Stimulated activated CD4-positive, alpha-beta T cell treated with anti-CD3 and anti-CD28 coated beads, TNF-alpha, amount 100 ng/mL, for 24 hours (primary cell): ENCODE measurements at regions not wholly inside any gene's neighbourhood (a gene's known extent, or its start where the extent isn't known, plus 50 kb on each side); places are given as distances from the start of the nearest gene placed in this dataset.

ENCODE experiments used
- DNase-seq, 3 experiments: peaks; one replicate each; pipeline ENCODE4 v3.0.0-alpha.2; 2020; ENCODE audit warnings: low read depth in 3 of 3

DNA sequence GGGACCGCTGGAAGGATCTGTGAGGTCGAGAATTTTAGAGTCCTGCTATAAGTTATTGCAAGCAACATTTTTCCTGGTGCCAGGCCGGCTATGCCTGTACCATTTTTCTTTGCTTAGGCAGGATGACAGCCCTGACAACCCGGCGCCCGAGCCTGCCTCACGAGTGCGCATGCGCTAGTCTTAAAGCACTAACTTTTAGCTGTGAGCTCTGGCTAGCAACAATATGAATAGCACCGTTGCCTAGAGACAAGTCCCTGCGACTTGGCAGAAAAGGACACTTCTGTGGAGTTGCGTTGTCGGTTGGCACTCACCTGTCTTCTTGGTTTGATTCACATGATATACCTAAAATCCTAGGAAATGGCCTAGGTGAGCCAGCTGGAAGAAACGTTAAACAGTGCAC, 663.4 kb upstream of the TSPY4 start:
- DNase-seq: no peak

DNA sequence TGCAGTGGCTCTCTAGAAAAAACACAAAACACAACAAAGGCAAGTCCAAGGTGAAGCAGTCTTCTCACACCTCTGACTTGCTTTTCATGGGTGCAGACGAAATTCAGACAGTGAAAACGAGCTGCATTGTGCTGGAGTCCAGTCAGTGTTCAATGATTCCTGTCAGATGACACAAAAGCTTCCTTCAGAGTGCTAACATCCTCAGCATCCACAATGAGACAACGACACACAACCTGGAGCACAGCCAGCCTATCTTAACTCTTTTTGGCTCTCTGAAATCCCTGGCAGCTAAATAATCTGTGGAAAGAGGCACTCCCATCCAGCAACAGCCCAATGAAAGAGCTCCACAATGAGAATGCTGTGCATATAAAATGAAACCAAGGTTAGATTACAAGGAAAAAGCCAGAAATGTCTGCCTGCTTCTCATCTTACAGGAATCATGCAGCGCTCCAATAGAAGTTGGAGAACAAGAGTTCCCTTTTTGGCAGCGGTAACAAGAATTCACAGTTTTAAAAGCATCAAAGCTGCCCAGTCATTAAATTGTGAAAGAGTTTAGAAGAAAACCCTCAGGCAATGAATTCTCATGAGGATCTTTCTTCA, 659.8 kb upstream of the TSPY4 start:
- DNase-seq: no peak

DNA sequence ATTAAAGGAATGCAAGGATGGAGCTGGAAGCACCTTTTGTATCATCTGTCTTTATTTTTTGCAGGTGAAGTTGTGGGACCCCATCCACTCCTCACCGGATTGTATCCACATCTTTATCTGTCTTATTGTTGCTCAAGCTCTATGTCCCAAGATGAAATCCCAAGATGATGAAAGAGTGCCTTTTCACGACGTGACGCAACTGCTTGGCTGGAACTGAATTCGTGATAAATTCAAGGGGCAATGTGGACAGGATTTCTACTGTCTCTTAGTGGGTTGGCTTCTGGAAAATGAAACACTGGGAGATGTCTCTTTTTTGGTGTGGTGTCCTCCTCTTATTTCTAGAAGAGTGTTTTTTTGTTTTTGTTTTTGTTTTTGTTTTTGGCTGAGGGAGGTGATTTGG, 650.1 kb upstream of the TSPY4 start:
- no peak for DNase-seq

DNA sequence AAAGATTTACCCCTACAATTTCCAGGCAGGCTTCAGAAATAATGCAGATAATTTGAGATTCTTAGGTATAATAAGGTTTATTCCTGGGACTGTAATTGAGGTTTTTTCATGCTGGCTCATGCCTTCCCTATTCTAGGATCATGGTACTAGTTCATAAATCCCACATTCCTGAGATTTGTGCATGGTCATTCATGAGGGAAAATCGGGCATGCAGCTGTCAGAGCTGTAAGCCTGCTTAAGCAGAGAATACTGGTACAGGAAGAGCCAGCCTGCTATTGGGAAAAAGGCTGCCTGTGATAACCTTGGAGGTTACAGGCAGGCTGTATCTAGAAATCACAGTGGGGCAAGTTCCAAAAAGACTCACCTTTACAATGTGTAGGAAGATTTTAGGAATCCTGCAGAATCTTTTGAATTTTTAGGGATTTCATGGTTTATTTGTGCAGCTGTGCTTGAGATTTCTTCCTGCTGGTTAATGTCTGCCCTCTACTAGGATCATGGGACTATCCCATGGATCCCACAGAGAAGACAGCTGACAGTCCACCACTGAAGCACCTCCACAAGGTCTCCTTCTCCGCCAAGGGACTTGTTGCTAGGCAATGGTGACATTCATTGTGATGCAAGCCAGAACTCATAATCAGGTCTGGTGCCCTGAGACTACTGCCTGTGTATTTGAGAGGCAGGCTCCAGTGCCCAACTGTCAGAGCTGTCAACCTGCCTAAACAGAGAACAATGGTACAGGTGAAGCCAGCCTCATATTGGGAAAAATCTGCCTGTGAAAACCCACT, 646.2 kb upstream of the TSPY4 start:
- no peak for DNase-seq

DNA sequence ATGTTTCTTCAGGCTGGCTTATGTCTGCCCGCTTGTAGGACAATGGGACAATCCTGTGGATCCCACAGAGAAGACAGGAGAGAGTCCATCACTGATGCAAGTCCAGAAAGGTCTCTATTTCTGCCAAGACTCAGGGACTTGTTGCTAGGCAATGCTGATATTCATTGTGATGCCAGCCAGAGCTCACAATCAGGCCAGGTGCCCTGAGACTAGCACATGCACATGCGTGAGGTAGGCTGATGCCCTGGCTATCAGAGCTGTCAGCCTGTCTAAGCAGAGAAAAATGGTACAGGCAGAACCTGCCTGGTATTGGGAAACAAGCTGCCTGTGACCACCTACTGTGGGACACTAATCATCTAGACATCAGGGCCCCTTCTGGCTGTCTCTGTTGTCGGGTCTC, 638.7 kb upstream of the TSPY4 start:
- no peak for DNase-seq

DNA sequence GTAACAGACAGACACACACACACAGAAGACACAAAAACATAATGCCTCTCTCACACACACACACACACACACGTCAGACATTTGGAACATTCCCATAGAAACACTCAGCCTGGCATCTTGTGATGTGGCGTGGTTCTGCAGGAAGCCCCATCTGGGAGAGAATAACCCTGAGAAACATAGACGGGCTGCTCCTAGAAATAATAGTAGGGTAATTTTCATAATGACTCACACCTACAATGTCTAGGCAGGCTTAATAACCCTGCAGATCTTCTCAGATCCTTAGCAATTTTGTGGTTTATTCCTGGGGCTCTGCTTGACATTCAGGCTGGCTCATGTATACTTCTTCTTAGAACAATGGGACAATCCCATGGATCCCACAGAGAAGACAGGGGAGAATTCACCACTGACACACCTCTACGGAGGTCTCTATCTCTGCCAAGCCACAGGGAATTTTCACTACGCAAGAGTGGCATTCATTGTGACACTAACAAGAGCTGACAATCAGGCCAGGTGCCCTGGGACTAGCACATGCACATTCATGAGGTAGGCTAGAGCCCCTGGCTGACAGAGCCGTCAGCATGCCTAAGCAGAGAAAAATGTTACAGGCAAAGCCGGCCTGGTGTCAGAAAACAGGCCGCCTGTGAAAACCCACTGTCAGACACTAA, 631.5 kb upstream of the TSPY4 start:
- DNase-seq: no peak

DNA sequence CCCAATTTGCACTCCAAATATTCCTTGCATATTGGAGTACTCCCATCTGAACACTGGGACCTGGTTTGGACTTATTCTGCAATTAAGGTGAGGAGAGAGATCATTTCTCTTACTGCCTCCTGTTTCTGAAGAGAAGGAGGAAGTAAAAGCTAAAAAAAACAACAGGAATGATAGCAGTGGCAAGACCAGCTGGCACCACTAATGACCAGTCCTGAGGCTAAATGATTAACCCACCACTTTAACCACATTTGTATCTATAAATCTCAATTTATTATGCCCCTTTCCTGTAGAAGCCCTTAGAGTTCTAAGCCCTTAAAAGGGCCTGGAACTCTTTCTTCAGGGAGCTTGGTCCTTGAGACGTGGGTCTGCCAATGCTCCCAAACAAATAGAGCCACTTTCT, 625.0 kb upstream of the TSPY4 start:
- DNase-seq: no peak

DNA sequence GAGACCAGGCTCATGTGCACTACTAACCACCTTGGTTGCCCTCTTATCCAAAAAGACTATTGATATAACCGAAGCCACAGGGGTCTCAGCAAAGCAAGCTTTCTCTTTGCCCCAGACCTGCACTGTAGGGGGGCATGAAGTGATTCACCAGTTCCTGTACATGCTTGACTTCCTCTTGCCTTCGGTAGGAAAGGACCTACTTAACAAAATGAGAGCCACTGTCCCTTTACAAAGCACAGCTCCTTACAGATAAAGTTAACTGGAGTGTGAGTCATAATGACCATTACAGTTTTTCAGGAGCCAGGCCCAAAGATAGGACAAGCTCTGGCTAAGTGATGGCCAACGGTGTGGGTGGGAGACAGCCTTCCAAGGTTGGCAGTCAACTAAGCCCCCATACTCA, 622.0 kb upstream of the TSPY4 start:
- DNase-seq: no peak

DNA sequence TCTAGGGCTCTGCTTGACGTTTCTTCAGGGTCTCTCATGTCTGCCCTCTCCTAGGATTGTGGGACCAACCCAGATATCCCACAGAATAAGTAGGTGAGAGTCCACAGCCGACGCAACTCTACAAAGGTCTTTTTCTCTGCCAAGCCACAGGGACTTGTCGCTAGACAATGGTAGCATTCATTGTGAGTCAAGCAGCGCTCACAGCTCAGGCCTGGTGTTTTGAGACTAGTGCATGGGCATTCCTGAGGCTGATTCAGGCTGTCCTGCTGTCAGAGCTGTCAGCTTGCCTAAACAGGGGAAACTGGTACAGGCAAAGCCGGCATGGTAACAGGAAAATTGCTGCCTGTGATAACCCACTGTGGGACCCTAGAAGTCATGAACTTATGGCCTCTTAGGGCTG, 610.6 kb upstream of the TSPY4 start:
- DNase-seq: no peak

DNA sequence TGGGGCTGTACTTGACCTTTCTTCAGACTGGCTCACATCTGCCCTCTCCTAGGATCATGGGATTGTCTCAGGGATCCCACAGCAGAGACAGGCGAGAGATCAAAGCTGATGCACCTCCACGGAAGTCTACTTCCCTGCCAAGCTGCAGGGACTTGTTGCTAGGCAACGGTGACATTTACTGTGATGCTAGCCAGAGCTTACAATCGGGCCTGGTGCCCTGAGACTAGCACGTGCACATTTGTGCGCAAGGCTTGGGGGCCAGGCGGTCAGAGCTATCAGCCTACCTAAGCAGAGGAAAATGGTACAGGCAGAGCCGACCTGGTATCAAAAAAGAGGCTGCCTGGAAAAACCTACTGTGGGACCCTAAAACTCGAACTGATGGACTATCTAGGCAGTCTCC, 607.3 kb upstream of the TSPY4 start:
- DNase-seq: no peak

DNA sequence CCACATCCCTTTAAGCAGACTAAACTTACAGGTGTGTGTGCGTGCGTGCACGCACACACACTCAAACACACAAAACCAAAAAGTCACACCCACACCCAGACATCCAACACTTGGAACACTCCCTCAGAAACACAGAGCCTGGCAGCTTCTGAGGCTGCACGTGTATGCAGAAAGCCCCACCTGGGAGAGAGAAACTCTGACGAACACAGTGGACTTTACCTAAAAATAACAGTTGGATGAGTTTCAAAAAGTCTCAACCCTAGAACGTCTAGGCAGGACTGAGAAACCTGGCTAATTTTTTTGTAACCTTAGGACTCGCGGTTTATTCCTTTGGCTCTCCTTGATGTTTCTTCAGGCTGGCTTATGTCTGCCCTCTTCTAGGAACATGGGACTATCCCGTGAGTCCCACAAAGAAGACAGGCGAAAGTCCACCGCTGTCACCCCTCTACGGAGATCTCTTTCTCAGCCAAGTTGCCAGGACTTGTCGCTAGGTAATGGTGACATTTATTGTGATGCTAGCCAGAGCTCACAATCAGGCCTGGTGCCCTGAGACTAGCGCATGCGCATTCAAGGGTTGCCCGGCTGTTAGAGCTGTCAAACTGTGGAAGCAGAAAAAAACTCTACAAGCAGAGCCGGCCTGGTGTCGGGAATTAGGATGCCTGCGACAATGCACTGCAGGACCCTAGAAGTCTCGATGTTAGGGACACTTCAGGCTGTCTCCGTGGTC, 595.8 kb upstream of the TSPY4 start:
- no peak for DNase-seq

DNA sequence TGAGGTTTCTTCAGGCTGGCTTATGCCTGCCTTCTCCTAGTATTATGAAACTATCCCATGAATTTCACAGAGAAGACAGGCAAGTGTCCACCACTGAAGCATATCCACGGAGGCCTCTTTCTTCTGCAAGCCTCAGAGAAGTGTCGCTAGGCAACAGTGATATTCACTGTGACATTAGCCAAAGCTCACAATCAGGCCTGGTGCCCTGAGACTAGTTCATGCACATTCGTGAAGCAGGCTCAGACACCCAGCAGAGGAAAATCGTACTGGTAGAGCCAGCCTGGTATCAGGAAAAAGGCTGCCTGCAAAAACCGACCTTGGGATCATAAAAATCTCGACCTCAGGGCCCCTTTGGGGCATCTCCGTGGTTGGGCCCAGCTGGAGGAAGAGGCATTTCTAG, 573.1 kb upstream of the TSPY4 start:
- DNase-seq: no peak

DNA sequence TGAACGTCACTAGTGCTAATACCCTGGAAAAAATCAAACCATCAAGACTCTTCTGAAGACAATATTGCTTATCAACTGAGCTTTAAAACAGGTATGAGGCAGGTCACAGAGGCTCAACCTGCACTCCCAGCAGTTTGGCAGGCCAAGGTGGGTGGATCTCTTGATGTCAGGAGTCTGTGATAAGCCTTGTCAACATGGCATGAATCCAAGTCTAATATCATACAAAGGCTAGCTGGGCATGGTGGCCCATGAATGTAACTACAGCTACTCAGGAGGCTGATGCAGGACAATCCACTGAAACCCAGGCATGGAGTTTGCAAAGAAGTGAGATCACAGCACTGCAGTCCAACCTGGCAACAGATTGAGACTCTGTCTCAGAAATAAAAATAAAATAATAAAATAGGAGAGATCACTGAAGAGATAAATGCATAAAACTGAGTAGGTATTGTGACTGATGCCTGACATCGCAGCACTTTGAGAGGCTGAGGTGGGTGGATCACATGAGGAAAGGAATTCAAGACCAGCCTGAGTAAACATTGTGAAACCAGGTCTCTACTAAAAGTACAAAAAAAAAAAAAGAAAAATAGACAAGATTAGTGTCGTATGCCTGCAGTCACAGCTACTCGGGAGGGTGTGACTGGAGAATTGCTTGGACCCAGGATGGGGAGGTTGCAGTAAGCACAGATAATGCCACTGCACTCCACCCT, 555.9 kb upstream of the TSPY4 start:
- DNase-seq: no peak

DNA sequence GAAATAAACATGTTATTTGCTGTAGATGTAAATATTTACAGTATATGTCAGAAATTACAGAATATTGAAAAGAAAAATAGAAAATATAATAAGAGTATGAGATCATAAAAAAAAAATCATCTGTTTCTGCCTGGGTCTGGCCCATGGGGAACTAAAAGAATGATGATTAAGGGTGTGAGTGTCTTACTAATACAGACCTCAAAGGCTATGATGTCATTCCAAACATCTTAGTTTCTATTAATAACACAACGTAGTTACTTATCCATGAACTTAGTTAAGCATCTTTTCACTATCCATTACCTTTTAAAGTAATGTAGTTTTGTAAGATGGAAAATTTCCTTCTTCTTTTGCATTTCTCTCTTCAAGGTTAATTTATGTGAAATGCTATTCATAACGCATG, 542.7 kb upstream of the TSPY4 start:
- DNase-seq: no peak

DNA sequence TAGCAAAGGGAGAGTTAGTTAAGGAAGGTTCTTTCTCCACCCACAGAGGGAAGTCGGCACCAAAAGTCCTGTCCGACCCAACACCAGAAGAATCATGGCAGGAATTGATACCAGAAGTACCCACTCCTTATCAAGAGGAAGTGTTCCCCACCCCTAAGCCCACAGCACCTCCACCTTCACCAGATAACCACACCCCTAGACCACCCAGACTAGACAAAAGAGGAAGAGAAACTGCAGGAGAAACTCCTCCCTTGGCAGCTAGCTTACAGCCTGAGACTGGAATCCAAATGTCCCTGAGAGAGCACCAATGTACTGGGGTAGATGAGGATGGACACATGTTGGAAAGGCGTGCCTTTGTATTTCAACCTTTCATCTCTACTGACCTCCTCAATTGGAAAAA, 532.9 kb upstream of the TSPY4 start:
- DNase-seq: no peak

DNA sequence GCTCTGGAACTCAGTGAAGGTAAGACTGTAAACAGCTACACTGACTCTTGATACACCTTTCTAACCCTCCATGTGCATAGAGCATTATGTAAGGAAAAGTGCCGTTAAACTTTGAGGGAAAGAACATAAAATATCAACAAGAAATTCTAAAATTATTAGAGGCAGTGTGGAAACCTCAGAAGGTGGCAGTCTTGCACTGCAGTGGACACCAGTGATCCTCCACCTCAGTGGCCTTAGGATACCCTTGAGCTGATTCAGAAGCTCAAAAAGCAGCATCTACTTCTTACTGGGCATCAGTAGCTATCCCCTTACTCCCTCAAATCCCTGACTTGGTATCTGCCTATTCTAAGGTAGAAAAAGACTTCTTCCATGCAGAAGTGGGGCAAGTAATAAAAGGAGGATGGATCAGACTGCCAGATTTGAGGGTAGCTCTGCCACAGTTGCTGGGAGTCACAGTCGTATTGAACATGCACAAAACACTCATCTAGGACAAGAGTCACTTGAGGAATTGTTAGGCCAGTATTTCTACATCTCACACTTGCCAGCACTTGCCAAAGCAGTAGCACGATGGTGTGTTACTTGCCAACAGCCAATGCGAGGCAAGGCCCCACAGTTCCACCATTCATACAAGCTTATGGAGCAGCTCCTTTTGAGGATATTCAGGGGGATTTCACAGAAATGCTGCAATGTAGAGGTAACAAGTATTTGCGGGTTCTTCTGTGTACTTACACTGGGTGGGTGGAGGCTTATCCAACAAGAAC, 529.4 kb upstream of the TSPY4 start:
- no peak for DNase-seq

DNA sequence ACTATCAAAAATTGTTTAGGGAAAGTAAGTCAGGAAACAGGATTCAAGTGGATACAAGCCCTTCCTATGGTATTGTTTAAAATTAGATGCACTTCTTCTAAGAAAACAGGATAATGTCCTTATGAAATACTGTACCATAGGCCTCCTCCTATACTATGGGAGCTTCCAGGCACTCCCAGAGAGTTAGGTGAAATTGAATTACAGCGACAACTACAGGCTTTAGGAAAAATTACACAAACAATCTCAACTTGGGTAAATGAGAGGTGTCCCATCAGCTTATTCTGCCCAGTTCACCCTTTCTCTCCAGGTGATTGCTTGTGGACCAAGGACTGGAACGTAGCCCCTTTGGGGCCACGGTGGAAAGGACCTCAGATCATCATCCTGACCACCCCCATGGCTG, 528.7 kb upstream of the TSPY4 start:
- DNase-seq: no peak

DNA sequence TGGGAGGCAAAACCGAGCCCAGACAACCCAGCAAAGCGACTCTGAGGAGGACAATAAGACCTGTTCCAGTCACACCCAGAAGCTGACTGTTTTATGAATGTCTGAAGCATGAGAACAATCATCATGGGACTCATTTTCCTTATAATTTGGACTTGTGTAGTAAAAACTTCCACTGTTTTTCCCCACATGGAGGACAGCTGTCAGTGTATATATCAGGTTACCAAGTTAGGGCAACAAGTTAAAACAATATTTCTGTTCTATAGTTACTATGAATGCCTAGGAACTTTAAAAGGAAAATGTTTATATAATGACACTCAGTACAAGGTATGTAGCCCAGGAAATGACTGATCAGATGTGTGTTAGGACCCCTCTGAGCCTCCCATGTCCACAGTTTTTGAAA, 528.2 kb upstream of the TSPY4 start:
- no peak for DNase-seq

DNA sequence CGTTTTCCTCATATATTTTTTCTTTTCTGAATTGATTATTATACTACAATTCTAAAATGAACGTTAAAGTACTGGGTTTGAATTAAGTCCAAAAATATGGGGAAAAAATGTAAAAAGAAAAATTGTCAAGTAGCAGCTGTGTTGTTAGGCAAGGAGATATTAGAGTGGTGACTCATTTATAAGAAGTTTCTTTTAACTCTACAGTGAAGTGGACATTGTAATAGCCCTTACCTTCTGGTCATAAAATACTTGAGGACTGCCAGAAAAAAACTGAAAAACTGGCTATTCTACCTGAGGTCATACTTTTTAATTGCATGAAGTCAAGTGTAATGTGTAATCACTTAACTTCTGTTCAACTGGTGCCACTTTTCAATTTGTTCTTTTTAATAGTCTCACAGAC, 523.1 kb upstream of the TSPY4 start:
- no peak for DNase-seq

DNA sequence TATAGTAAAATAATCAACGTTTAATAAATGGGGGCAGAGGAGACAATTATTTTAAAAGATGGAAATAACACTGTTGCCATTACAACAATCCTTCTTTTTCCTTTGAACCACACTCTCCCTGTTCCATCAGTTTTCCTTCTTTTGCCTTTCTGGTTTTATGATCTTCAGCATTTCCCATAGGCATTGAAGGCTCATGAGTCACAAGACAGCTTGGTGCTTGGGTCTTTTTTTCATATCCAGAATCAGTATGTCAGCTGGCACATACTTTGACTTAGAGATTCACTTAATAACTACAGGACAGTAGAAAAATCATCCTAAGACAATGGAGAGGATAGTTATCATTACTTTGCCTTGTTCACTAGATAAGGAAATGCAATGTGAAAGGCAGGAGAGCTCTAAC, 521.6 kb upstream of the TSPY4 start:
- DNase-seq: no peak

DNA sequence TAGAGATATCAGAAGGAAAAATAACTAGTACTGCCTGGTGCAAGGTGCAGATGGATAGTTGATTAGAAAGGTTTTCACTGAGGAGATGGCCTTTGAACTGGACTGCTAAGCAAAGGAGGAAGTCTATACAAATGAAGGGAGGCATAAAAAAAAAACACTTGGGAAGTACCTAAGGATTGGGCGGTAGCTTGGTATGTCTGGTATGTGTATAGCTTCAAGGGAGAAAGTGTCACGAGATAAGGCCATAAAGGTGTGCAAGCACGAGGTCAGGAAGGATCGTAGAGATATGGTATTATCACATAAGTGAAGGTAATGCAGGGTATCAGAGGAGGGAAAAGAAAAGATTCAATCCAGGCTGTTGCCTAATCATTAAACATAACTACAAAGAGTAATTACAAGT, 517.2 kb upstream of the TSPY4 start:
- no peak for DNase-seq
